Dermis microvascular lymphatic vessel endothelial cell (primary cell): ENCODE measurements at regions not wholly inside any gene's neighbourhood (a gene's known extent, or its start where the extent isn't known, plus 50 kb on each side); places are given as distances from the start of the nearest gene placed in this dataset.
A peak's percentile ranks its signal among the peaks of the same experiment; 100 is the strongest.

Source experiments
- DNase-seq, 2 donors: peaks; one replicate each; pipeline versions ENCODE4 v3.0.0 to v3.0.0-alpha.2; 2010; ENCODE audit warnings: low read depth in 2 of 2

DNA sequence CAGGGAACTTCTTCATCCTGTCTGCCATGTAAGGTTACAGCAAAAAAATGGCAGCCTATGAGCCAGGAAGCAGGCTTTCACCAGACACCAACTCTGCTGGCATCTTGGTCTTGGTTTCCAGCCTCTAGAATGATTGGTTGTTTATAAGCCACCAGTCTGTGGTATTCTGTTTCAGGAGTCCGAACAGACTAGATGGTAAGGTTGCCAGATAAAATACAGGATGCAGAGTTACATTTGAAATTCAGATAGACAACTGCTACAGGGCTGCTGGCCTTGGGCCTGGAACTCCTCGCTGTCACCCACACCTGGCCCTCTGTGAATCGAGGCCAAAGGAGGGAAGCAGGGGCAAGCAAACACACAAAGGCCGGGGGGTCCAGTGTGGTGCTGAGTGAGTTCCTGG lies 478.8 kb upstream of the CCL2 start:
- no peak for DNase-seq

DNA sequence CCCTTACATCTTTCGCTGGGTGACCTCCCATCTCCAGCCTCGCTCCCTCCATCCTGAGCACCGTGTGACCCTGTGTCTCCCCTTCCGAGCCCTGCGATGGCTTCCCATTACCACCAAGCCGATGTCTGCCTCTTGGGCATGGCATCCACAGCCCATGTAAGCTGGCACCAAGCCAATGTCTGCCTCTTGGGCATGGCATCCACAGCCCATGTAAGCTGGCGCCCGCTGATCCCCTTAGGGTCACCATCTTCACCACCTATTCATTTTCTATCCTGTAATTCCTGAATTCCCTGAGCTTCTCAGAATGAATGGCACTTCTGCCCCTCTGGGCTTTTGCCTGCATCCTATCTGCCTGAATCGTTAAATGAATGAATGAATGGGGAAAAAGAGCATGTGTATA lies 478.2 kb upstream of the CCL2 start:
- DNase-seq: no peak

DNA sequence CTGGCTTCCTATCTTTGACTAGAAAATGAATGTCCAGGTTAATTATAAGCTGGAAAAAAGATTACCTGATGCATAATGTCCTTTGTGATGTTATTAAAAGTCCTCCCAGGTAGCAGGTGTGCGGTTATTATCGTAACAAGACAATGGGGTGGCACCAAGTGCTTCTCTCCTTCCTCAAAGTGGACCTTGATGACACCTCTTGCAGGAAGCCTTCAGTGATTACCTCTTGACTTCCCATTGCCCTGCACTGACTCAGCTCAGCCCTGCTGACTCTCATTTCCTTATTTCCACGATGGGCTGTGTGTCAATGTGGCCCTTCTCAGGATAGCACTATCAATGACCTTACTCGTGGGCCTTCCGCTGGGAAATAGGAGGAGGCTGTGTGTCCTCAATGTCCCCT lies 477.4 kb upstream of the CCL2 start:
- DNase-seq: no peak

DNA sequence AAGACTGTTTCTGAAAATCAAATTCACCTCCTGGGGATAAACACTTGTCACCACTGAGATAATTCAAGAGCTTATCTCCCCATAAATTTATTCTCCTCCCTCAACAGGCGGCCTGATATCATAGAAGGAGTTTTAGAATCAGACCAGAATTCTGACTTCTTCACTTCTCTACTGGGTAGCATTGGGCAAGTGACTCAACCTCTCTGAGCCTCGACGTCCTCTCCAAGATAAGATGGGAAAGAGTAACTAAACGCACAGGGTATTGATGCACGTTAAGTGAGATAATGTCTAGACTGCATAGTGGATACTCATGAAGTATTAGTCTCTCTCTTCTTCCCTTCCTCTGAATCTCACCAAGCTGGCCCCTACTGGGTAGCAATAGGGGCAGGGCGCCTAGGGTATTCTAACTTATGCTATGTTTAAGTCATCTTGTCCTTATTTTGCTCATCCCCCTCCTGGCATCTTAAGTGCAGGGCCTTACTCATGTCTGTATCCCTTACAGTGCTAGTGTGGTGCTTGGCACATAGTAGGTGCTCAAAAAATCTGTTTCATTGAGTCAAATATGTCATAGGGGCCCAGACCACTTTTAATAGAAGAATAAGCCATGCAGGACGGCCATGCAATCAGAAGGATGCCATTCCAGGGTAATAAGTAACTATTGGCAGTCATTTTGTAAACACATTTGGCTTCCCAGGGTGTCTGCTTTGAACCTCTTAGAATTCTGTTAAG lies 476.4 kb upstream of the CCL2 start:
- DNase-seq: no peak

DNA sequence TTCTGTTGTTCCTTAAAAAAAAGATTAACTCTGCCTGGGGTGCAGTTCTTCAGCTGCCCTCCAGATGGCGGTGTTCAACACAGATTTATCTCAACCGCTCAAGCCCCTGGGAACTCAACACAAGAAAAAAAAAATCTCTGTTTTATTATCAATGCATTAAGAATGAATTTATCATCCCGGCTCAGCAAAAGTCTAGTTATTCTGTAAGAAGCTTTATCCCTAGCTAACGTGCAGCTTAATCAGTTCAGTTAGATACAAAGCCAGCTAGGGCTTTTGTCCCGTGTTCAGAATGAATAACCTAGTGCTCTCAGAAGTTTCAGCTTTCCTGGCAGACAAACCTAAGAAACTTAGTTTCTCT lies 475.9 kb upstream of the CCL2 start:
- peak; percentile 27 to 62 for DNase-seq

DNA sequence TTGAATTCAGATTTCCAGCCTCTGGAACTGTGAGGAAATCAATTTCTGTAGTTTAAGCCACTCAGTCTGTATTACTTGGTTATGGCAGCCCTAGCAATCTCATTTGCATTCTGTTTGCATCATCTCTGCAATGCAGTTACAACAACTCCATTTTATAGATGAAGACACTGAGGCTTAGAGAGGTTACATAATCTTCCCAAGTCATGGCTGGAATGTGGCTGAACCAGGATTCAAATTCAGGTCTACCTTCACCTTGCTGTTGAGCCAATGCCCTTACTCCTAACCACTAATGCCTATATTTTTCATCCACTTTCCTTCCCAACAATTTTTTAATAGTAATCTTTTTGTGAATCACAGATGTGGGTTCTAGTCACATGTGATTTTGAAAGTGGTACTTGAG lies 469.8 kb upstream of the CCL2 start:
- DNase-seq: no peak

DNA sequence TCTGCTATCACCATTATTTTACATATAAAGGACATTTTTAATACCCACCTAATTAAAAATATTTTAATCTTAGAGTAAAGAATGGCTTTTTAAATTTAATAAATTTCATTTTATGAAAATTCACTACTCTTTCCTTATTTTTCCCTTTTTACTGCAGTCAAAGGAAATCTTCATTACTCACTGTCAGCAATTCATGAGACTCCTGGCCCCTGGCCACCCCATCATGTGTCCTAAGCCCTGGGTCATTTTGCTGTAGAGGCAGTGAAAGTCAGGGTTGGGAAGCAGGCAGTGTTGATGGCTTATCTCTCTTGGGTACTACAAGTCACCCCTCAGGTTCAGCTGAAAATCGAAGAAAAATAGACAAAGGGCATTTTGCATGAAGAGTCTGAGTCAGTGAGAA lies 468.6 kb upstream of the CCL2 start:
- DNase-seq: no peak

DNA sequence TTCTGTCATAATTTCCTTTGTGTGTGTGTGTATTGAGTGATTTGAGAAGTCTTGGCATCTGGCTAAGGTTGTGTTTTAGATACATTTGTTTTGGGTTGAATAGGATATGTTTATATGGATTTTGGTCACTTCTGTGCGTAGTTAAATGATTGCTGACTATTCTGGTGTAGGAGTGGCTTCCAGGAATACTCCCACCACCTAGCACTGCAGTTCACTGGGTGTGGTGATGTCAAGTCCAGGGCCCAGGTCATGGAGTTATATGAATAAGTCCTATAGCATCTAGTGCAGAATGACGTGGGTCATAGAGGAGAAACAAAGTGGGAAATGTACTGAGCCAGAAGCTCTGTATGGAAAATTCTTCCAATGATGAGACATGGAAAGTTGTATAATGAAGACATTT lies 465.4 kb upstream of the CCL2 start:
- no peak for DNase-seq

DNA sequence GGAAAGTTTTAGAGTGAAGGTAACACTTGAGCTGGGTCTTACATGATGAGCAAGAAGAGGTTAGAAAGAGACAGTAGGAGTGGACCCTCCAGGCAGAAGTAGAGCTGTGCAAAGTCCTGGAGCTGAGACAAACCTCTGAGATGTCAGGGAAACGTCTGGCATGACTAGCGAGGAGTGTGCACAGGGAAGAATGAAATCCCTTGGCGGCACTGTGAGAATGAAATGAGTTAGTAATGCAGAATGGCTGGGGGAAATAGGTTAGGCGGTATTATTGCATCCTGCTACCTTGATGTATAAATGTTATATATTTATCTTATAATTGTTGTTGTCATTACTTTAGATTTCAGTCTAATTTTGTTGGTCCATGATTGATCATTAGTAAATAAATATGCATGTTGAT lies 457.9 kb upstream of the CCL2 start:
- no peak for DNase-seq

DNA sequence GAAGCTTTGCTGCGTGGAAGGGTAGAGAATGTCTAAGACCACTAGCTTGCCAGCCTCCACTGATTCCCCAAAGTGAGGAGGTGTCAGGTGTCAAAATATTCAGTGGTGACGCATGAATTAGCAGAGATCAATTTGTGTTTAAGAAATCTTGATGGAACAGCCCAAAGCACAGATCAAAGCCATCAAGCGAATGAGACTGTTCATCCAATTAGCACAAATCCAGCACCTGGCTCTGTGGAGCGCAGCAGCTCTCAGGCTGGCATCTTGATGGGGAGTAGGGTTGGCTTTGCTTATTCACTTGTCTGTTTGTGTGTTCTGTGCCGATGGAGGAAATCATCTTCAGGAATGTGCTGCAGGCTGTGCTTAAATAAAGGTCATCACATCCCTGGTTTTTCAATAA lies 456.8 kb upstream of the CCL2 start:
- DNase-seq: no peak

DNA sequence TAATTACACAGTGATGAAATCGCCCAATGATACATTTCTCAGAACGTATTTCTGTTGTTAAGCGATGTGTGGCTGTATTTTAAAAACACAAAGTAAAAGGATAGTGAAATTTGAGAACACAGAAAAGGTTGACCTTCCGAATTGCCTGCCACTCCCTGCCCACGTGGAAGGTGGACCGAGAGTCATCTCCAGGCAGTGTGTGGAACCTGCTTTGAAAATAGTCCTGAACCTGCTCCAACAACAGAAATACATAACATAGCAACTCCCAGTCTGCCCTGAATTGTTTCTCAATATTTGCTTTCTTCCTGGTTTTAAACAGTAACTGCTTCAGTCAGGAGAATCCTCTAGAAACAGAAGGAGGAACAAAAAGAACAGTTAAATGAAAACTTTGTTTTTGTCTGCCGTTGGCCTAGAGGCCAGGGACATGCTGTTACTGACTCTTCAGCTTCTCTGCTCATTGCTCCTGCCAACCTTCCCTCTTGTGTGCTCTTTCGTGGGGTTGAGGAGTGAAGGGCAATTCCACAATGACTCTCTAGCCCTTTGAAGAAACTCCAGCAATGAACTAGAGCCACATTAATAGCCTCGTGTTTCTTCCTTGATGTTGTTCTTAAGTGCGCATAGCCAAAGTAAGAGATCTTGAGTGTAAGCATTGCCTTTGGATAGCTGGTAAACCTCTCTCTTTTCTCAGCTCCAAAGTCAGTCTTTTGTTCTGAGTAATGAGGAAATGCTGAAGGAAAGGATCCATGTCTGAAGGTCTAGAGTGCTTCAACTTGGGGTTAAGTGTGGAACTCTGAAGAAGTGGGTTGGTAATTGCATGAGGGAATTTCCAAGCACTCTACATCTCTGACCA lies 452.5 kb upstream of the CCL2 start:
- DNase-seq: no peak

DNA sequence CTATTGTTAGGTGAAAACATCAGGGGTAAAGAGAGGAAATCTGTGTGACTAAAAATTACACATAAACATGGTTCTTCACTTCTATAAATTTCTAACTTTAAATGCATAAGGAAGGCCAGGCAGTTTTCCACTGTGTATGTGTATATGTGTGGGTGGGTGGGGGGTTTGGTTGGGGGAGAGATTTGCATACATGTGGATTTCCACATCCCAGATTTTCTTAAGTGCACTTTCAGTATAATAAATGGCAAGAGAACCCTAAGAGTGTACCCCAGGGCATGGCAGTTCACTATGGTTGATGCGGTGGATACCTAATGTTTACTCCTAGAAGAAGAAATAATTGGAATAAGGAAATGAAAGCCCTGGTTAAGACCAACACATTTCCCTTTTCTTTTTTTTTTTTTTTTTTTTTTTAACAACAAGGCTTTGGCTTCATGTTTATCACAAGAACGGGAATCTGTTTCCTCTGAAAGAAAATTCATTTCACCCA lies 451.8 kb upstream of the CCL2 start:
- no peak for DNase-seq

DNA sequence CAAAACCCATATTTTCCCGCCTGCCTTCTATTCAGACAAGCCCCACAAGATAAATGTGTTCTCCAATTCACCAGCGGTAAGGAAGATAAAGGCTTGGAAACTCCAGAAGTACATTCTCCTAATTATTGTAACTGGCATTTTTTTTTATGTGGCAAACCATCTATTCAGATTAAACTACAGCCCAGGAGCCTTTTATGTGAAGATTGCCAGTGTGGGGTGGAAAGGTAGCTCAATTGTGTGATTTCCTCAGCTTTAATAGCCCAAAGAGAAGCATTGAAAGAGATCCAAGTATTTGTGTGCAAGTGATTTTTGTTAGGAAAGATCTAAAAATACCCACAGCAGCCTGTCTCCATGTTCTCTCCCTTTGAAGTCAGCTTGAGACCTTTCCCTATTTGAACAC lies 451.4 kb upstream of the CCL2 start:
- DNase-seq: no peak

DNA sequence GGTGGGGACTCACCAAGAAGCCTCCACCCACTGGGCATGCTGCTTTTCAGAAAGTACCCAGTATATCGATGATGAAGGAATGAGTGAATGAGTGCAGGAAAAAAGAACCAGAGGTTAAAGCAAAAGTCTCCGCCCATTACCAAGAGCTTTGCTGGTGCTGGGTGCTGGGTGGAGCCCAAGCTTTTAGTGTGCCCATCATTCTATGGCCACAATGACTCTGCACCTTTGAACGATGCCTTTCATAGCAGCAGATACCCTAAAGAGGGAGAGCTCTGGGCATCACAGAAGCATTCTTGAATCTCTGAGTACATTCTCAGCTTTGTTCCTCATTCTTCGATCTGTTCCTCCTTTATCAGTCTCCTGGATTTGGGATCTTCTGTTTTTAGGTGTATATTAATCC lies 450.7 kb upstream of the CCL2 start:
- no peak for DNase-seq

DNA sequence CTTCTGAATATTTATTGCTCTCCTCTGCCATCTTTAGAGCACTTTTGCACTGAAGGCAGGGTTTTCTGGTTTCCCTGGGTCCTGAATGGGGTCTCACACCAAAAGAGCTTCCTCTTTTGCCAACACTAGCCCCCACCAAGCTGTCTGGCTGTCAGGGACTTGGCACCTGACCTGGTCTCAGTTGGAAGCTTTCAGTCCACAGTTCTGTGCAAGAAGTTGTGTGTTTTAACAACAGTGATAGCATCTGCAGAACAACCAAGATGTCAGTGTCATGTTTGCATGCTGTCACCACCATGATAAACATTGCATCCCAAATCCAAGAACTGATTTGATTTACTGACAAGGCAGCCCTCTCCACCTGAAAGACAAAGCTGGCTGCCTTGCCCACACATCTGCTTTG lies 448.5 kb upstream of the CCL2 start:
- DNase-seq: no peak

DNA sequence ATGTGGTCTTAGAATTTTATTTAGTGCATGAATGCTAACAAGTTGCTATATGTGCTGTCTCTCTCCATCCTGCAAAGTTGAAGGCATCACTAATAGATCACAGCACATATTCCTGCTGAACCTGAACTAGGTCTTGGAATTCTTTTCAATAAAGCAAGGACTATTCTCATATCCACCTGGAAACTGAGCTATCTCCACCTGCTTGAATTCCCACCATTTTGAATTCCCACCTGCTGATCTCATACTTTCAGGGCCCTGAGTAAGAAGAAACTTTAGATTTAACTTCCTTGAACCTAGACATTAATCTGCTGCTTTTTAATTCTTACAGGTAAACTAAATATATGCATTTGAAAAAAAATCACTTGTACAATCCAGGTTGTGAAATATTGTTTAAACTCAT lies 445.3 kb upstream of the CCL2 start:
- DNase-seq: no peak

DNA sequence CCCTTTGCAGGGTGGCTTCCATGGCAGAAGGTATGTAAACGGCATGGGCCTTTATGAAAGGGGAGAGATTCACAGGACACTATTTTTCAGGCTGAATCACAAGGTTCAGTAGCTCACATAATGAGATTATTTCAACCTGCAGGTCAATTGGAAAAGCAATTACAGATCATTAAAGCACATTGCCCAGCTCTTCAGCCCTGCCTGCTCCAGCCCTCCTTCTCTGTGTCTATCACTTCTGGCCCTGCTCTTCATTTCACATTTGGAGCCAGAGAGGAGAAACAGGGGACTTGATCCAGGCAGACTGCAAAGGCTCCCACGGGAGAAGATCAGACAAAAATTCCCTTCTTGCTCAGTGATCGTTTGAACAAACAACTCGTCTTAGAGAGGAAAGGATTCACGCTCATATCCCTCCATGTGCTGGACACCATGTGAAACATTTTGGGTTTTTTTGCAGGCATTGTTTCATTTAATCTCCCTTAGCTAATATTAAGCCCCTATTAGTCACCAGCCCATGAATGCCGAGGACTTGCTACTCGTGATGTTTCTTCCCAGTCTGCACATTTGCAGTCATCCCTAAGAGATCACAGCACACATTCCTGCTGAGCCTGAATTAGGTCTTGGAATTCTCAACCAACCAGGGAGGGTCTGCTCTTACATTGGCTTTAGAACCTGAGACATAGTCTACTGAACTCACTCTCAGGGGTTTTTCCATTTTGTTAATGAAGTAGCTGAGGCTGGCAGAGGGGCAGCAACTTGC lies 443.9 kb upstream of the CCL2 start:
- DNase-seq: no peak

DNA sequence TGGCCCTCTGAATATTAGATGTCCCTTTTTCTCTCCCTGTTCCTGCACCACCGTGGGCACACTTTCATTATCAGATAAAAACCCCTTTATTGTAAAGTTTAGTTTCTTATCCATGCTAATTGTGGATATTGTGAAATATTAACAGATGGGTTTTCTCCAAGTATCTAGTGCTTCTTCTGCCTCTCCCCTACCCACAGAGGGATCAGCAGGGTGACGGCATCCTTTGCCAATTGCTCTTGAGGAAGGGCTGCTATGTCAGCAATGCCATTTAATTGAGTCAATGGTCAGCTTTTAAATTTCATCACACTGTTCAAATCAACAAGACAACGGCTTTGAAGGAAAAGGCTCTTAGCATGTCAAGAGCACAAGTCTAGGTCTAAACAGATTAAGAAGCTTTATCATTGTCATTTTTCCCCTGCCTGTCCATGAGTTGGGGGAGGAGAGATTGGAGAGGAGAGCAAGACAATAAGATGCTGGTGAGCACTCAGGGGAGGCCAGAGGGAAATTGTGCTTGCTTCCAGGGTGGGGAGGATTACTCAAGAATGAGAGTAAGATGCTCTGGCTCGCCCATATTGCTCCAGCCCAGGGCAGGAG lies 443.0 kb upstream of the CCL2 start:
- DNase-seq: no peak

DNA sequence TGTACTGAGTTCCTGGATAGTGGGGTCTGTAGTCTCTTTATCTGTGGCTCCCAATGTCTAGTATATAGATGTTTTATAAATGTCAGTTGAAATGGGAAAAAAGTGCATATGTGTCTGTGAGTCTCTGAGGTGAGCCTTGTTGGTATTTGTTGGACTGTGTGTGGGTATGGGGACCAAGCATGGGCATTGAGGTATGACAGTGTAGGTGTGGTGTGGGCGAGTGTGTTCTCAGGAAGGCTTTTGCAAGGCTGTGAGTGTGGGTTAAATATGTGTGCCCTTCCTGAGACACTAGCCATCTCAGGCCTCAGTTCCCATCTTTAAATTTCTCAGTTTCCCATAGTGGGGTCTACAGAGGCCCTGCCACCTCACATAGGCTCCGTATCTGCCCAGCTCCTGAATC lies 440.2 kb upstream of the CCL2 start:
- no peak for DNase-seq

DNA sequence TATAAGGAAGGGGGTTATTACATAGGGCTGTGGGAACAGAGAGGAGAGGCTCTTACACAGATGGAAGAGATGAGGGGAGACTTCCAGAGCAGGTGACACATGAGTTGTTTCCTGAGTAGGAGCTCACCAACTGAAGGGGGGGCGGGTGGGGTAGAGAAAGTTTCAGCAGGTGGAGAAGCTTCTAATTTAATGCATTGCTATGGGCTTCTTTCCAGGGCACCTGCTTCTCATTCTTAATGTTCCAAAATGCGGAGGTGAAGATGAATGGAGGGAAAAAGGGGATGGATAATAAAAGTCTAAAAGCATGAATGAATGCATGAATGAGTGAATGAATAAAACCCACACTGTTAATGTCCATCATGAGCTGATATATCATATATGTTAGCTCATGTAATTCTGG lies 439.0 kb upstream of the CCL2 start:
- DNase-seq: no peak

DNA sequence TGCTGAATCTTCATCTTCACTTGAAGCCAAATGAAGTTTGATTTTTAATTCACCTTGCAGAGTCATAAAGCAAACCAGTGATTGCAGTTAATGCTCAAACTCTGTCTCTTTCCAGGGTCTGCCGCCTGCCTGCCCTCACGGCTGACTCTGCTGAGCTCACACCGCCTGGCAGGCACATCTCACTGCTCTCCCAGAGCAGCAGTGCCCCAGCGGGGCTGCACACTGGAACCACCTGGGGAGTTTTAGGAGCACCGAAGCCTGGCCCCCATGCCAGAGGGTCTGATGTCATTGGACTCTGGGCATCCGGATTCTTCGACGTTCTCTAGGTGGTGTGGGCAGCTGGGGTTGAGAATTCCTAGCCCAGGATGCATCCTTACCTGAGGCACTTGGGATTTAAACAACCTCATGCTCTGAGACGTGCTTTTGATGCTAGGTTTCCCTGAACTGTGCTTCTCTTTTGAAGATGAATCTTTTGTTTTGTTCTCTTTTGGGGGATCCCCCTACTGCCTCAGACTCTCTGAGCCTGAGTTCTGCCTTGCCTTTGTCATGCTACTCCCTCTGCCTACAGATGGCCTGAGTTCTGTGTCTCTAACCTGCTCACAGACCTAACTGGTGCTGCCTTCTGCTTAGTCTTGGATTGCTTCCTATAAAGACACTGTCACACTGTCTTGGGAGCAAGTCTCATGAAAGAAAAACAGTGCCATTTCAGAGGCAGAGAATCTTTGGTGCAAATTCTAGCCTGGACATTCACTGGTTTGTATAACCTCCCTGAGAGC lies 438.1 kb upstream of the CCL2 start:
- DNase-seq: no peak
